ENCODE measurements at regions not wholly inside any gene's neighbourhood (a gene's known extent, or its start where the extent isn't known, plus 50 kb on each side); places are given as distances from the start of the nearest gene placed in this dataset.

DNA sequence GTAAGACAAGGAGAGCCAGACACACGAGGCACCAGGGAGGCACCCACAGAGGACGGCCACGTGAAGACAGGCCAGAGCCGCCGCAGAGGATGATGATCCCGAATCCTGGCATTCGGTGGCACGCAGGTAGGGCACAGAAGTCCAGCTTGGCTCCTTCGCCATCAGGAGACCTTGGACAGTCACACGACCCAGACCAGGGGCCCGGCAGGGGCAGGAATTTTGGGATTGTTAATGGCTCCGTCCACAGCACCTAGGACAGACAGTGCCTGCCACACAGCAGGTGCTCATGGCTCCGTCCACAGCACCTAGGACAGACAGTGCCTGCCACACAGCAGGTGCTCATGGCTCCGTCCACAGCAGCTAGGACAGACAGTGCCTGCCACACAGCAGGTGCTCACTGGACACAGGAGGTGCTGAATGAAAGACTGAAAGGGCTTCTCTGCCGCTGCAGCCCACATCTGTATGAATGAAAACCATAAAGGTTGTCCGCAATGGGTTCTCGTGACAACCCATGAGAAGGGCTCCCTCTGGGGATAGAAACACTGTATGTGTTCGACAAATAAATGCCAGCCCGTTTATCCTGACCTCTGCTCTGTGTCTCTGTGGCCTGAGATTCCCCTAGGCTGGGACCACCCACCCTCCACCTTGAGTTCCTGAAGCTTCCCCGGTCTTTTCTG is 341.6 kb downstream of the CTTN start:
- no peaks in the 10 kb centered on the region for H3K36me3 Mint-ChIP-seq (ENCODE audit: low read depth)
- Histone ChIP-seq H3K9me2 (ENCODE audit: insufficient read depth) (peaks cover 10% of the 10 kb centered on the region), H3K36me3 (ENCODE audit: insufficient read depth) (no peaks in the 10 kb centered on the region), H2AFZ (no peak overlapping the region), H3K27ac (ENCODE audit: low read depth) (no peak overlapping the region), H3K4me1 (ENCODE audit: insufficient read depth) (peaks cover 18% of the 10 kb centered on the region; the same call in 1 of the 2 replicates), H3K4me2 (no peak overlapping the region), H3K4me3 (no peak overlapping the region), H3F3A (replicated peaks; ENCODE audit: low read depth) (no peaks in the 10 kb centered on the region), H3K79me2 (replicated peaks; ENCODE audit: insufficient read depth) (no peaks in the 10 kb centered on the region; the same call in 1 of the 2 replicates), H4K20me1 (replicated peaks; ENCODE audit: insufficient read depth) (no peaks in the 10 kb centered on the region), H3K27me3 (ENCODE audit: insufficient read depth) (no peaks in the 10 kb centered on the region)
- no peak for ATAC-seq
- H3K4me1 Mint-ChIP-seq, result peaks cover 36% of the 10 kb centered on the region
- H3K4me3 Mint-ChIP-seq, result no peak overlapping the region
- no peak overlapping the region for H3K27ac Mint-ChIP-seq
- TF ChIP-seq, protein P1, sequence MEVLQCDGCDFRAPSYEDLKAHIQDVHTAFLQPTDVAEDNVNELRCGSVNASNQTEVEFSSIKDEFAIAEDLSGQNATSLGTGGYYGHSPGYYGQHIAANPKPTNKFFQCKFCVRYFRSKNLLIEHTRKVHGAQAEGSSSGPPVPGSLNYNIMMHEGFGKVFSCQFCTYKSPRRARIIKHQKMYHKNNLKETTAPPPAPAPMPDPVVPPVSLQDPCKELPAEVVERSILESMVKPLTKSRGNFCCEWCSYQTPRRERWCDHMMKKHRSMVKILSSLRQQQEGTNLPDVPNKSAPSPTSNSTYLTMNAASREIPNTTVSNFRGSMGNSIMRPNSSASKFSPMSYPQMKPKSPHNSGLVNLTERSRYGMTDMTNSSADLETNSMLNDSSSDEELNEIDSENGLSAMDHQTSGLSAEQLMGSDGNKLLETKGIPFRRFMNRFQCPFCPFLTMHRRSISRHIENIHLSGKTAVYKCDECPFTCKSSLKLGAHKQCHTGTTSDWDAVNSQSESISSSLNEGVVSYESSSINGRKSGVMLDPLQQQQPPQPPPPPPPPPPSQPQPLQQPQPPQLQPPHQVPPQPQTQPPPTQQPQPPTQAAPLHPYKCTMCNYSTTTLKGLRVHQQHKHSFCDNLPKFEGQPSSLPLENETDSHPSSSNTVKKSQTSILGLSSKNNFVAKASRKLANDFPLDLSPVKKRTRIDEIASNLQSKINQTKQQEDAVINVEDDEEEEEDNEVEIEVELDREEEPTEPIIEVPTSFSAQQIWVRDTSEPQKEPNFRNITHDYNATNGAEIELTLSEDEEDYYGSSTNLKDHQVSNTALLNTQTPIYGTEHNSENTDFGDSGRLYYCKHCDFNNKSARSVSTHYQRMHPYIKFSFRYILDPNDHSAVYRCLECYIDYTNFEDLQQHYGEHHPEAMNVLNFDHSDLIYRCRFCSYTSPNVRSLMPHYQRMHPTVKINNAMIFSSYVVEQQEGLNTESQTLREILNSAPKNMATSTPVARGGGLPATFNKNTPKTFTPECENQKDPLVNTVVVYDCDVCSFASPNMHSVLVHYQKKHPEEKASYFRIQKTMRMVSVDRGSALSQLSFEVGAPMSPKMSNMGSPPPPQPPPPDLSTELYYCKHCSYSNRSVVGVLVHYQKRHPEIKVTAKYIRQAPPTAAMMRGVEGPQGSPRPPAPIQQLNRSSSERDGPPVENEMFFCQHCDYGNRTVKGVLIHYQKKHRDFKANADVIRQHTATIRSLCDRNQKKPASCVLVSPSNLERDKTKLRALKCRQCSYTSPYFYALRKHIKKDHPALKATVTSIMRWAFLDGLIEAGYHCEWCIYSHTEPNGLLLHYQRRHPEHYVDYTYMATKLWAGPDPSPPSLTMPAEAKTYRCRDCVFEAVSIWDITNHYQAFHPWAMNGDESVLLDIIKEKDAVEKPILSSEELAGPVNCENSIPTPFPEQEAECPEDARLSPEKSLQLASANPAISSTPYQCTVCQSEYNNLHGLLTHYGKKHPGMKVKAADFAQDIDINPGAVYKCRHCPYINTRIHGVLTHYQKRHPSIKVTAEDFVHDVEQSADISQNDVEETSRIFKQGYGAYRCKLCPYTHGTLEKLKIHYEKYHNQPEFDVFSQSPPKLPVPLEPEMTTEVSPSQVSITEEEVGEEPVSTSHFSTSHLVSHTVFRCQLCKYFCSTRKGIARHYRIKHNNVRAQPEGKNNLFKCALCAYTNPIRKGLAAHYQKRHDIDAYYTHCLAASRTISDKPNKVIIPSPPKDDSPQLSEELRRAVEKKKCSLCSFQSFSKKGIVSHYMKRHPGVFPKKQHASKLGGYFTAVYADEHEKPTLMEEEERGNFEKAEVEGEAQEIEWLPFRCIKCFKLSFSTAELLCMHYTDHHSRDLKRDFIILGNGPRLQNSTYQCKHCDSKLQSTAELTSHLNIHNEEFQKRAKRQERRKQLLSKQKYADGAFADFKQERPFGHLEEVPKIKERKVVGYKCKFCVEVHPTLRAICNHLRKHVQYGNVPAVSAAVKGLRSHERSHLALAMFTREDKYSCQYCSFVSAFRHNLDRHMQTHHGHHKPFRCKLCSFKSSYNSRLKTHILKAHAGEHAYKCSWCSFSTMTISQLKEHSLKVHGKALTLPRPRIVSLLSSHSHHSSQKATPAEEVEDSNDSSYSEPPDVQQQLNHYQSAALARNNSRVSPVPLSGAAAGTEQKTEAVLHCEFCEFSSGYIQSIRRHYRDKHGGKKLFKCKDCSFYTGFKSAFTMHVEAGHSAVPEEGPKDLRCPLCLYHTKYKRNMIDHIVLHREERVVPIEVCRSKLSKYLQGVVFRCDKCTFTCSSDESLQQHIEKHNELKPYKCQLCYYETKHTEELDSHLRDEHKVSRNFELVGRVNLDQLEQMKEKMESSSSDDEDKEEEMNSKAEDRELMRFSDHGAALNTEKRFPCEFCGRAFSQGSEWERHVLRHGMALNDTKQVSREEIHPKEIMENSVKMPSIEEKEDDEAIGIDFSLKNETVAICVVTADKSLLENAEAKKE (CRISPR knock-in tag; IDR thresholded peaks at IDR 0.05), result no peak
- no peak for TF ChIP-seq NANOG (IDR thresholded peaks at IDR 0.05; ENCODE audit: borderline replicate concordance)
- TF ChIP-seq STAT1 (IDR thresholded peaks at IDR 0.05; ENCODE audit: unreplicated experiment), result no peak
- TF ChIP-seq ZNF114 (CRISPR knock-in tag; IDR thresholded peaks at IDR 0.05), result no peak
- no peak for TF ChIP-seq JUNB (IDR thresholded peaks at IDR 0.05; ENCODE audit: unreplicated experiment)
- TF ChIP-seq CREB1 (CRISPR knock-in tag; IDR thresholded peaks at IDR 0.05; ENCODE audit: low read depth), result no peak
- TF ChIP-seq, protein P2, sequence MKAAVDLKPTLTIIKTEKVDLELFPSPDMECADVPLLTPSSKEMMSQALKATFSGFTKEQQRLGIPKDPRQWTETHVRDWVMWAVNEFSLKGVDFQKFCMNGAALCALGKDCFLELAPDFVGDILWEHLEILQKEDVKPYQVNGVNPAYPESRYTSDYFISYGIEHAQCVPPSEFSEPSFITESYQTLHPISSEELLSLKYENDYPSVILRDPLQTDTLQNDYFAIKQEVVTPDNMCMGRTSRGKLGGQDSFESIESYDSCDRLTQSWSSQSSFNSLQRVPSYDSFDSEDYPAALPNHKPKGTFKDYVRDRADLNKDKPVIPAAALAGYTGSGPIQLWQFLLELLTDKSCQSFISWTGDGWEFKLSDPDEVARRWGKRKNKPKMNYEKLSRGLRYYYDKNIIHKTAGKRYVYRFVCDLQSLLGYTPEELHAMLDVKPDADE (IDR thresholded peaks at IDR 0.05), result no peak
- TF ChIP-seq, protein P3, sequence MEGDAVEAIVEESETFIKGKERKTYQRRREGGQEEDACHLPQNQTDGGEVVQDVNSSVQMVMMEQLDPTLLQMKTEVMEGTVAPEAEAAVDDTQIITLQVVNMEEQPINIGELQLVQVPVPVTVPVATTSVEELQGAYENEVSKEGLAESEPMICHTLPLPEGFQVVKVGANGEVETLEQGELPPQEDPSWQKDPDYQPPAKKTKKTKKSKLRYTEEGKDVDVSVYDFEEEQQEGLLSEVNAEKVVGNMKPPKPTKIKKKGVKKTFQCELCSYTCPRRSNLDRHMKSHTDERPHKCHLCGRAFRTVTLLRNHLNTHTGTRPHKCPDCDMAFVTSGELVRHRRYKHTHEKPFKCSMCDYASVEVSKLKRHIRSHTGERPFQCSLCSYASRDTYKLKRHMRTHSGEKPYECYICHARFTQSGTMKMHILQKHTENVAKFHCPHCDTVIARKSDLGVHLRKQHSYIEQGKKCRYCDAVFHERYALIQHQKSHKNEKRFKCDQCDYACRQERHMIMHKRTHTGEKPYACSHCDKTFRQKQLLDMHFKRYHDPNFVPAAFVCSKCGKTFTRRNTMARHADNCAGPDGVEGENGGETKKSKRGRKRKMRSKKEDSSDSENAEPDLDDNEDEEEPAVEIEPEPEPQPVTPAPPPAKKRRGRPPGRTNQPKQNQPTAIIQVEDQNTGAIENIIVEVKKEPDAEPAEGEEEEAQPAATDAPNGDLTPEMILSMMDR (conservative IDR thresholded peaks at IDR 0.05; ENCODE audit: low read depth in 2 of 2), result peak in 1 of 2 experiments; percentile 30; a peak in 2 of 4 replicates
- DNase-seq (ENCODE audit: low spot score), result no peak
- H3K9me3 Mint-ChIP-seq, result no peaks in the 10 kb centered on the region; the same call in 2 of the 3 replicates
- peaks cover 14% of the 10 kb centered on the region for H3K27me3 Mint-ChIP-seq (ENCODE audit: insufficient read depth, low read depth, poor library complexity)

Measured in GM23338 (cell line).